SK-N-SH (cell line): ENCODE measurements at regions not wholly inside any gene's neighbourhood (a gene's known extent, or its start where the extent isn't known, plus 50 kb on each side); places are given as distances from the start of the nearest gene placed in this dataset.
"Not testable (repeated sequence)": the region's sequence is repeated elsewhere in the genome, so short reads cannot be mapped to it uniquely, and the experiment has no call there.

Experiments used
- CTCF ChIA-PET: fragments of 300-600, 350-600 bp; formaldehyde crosslinking; extraction: SDS; loops from one replicate; lab custom pipeline; 2021; lab: Yijun Ruan, JAX
- POLR2A ChIA-PET: fragments of 350-600 bp; sonication (Branson Sonifier 250); formaldehyde crosslinking; extraction: SDS; loops from one replicate; lab custom pipeline; 2020; ENCODE audit warnings: antibody characterized with exemption, inconsistent platforms; lab: Yijun Ruan, JAX
- DNase-seq: peaks from one replicate; pipeline ENCODE4 v3.0.0; 2012
- H2AFZ ChIP-seq: fragments of 200-600 bp; sonication (generic); 2 replicates; pipeline ENCODE4 v1.8.1; 2016; ENCODE audit warnings: antibody characterized with exemption, mild to moderate bottlenecking, low read depth
- H3F3A ChIP-seq: fragments of 200-600 bp; sonication (generic); replicated peaks from 2 replicates; pipeline ENCODE3; 2016; ENCODE audit warnings: antibody characterized with exemption, mild to moderate bottlenecking; ENCODE audit not compliant: insufficient read depth
- H3K27ac ChIP-seq, 2 experiments: fragments of 200-500 bp in 1 of 2; fragments of 200-600 bp in 1 of 2; sonication (Bioruptor generic) in 1 of 2; sonication (generic), shearing (Covaris generic) in 1 of 2; 2 replicates each; pipeline versions ENCODE4 v1.5.1 to v1.6.1; 2014 to 2016; ENCODE audit warnings: low read depth in 2 of 2, inconsistent platforms in 1 of 2, low read length in 1 of 2, mild to moderate bottlenecking in 1 of 2, mixed read lengths in 1 of 2
- H3K27me3 ChIP-seq: fragments of 200-600 bp; sonication (generic), shearing (Covaris generic); 2 replicates; pipeline ENCODE4 v1.6.1; 2016; ENCODE audit warnings: mixed run types; ENCODE audit not compliant: insufficient read depth
- H3K36me3 ChIP-seq, 2 experiments: fragments of 200-500 bp in 1 of 2; fragments of 200-600 bp in 1 of 2; sonication (Bioruptor generic) in 1 of 2; sonication (generic) in 1 of 2; replicated peaks in 1 of 2; 2 replicates each; pipeline versions ENCODE3 to v1.5.1; 2014 to 2016; ENCODE audit warnings: low read length in 1 of 2, mild to moderate bottlenecking in 1 of 2; ENCODE audit not compliant: insufficient read depth in 2 of 2, control insufficient read depth in 1 of 2
- H3K4me1 ChIP-seq, 2 experiments: fragments of 200-500 bp in 1 of 2; fragments of 200-600 bp in 1 of 2; sonication (Bioruptor generic) in 1 of 2; sonication (generic), shearing (Covaris generic) in 1 of 2; 2 replicates each; pipeline versions ENCODE4 v1.5.1 to v1.6.1; 2014 to 2016; ENCODE audit warnings: low read depth in 1 of 2, low read length in 1 of 2, mixed run types in 1 of 2; ENCODE audit not compliant: insufficient read depth in 2 of 2, control insufficient read depth in 1 of 2
- H3K4me2 ChIP-seq: fragments of 200-600 bp; sonication (generic), shearing (Covaris generic); 2 replicates; pipeline ENCODE4 v1.6.1; 2017; ENCODE audit warnings: mixed run types
- H3K4me3 ChIP-seq, 2 experiments: fragments of 200-500 bp in 1 of 2; fragments of 200-600 bp in 1 of 2; sonication (Bioruptor generic) in 1 of 2; sonication (generic), shearing (Covaris generic) in 1 of 2; 2 replicates each; pipeline versions ENCODE4 v1.5.1 to v1.8.1; 2014 to 2016; ENCODE audit warnings: low read depth in 2 of 2, inconsistent platforms in 1 of 2, low read length in 1 of 2, mild to moderate bottlenecking in 1 of 2, mixed read lengths in 1 of 2, moderate library complexity in 1 of 2
- H3K79me2 ChIP-seq: fragments of 200-600 bp; sonication (generic); 2 replicates; pipeline ENCODE4 v1.8.1; 2017; ENCODE audit warnings: mild to moderate bottlenecking; ENCODE audit not compliant: insufficient read depth
- H3K9ac ChIP-seq: fragments of 200-600 bp; sonication (generic); 2 replicates; pipeline ENCODE4 v1.6.1; 2017; ENCODE audit warnings: mixed run types
- H3K9me2 ChIP-seq: fragments of 200-600 bp; sonication (generic); 2 replicates; pipeline ENCODE4 v1.6.1; 2017; ENCODE audit warnings: mixed run types
- H3K9me3 ChIP-seq: fragments of 200-600 bp; sonication (generic); 2 replicates; pipeline ENCODE4 v1.6.1; 2017; ENCODE audit warnings: mixed run types, mild to moderate bottlenecking, moderate library complexity
- H4K20me1 ChIP-seq: fragments of 200-600 bp; sonication (generic); 2 replicates; pipeline ENCODE4 v1.6.1; 2017; ENCODE audit warnings: mild to moderate bottlenecking, mixed run types; ENCODE audit not compliant: insufficient read depth
- ELF1 ChIP-seq: IDR thresholded peaks from 2 replicates; pipeline ENCODE4 v1.4.0; 2012
- FOXJ3 ChIP-seq: sonication (generic); formaldehyde crosslinking; IDR thresholded peaks from 2 replicates; pipeline ENCODE4 v1.5.1; 2020; ENCODE audit warnings: mild to moderate bottlenecking, missing genetic modification reagents
- GATA2 ChIP-seq: sonication (generic); formaldehyde crosslinking; IDR thresholded peaks from 2 replicates; pipeline ENCODE4 v1.5.0; 2020; ENCODE audit warnings: mild to moderate bottlenecking, missing genetic modification reagents
- MAX ChIP-seq: IDR thresholded peaks from 2 replicates; pipeline ENCODE4 v1.4.0; 2012; ENCODE audit warnings: low read depth
- PBX3 ChIP-seq: IDR thresholded peaks from 2 replicates; pipeline ENCODE4; 2012
- RAD21 ChIP-seq: IDR thresholded peaks from 2 replicates; pipeline ENCODE4 v1.6.1; 2012; ENCODE audit warnings: mild to moderate bottlenecking, low read length
- SMC3 ChIP-seq: IDR thresholded peaks from 2 replicates; pipeline ENCODE4 v1.6.1; 2012; ENCODE audit warnings: low read depth, low read length, improper control_type of control experiment
- TEAD4 ChIP-seq: IDR thresholded peaks from 2 replicates; pipeline ENCODE4 v1.4.0; 2012; ENCODE audit warnings: mild to moderate bottlenecking, borderline replicate concordance; ENCODE audit not compliant: insufficient read depth
- USF2 ChIP-seq: fragments of 150-350 bp; IDR thresholded peaks from 2 replicates; pipeline ENCODE4 v1.6.1; 2017; ENCODE audit warnings: antibody characterized with exemption, low read length, low read depth, borderline replicate concordance
- ZBTB33 ChIP-seq: IDR thresholded peaks from 2 replicates; pipeline ENCODE4 v1.4.0; 2012; ENCODE audit warnings: low read depth, borderline replicate concordance
- WGBS: methylation state at CpG from one replicate; pipeline ENCODE4 v1.1.6; 2017; ENCODE audit warnings: low lambda C conversion rate; 5-methylcytosine and 5-hydroxymethylcytosine counted together

GRCh38 chr5:9726931-9727330 lies 96.8 kb upstream of the TAS2R1 start:
- ChIA-PET POLR2A (no interaction called here), CTCF (no interaction called here)
- no peak for DNase-seq
- H3K27me3 ChIP-seq = no peaks in the 10 kb centered on the region
- H3K36me3 ChIP-seq = no peaks in the 10 kb centered on the region
- H3K4me1 ChIP-seq = no peaks in the 10 kb centered on the region
- no peaks in the 10 kb centered on the region for H3K9me3 ChIP-seq
- H3K79me2 ChIP-seq = no peaks in the 10 kb centered on the region
- H3F3A ChIP-seq = no peaks in the 10 kb centered on the region
- H2AFZ ChIP-seq = no peak overlapping the region
- H3K4me3 ChIP-seq = no peak overlapping the region
- H3K4me2 ChIP-seq = no peak overlapping the region
- no peaks in the 10 kb centered on the region for H3K9me2 ChIP-seq
- 23% methylated on average over 2 of the region's 2 CpGs for WGBS
- H3K27ac ChIP-seq = no peak overlapping the region
- H4K20me1 ChIP-seq = no peaks in the 10 kb centered on the region
- no peak overlapping the region for H3K9ac ChIP-seq
- TF ChIP-seq TEAD4 (no peak), PBX3 (no peak), USF2 (no peak), GATA2 (CRISPR knock-in tag) (no peak), MAX (no peak), SMC3 (no peak), RAD21 (no peak)

GRCh38 chr5:9725265-9725664 lies 95.1 kb upstream of the TAS2R1 start:
- H3F3A ChIP-seq, DNase-seq, H4K20me1 ChIP-seq, H3K27ac ChIP-seq, H3K9me3 ChIP-seq, H3K4me1 ChIP-seq, CTCF ChIA-PET, H3K79me2 ChIP-seq, H3K36me3 ChIP-seq, H3K9me2 ChIP-seq, H3K4me3 ChIP-seq, H3K9ac ChIP-seq, H3K4me2 ChIP-seq, POLR2A ChIA-PET, H2AFZ ChIP-seq, H3K27me3 ChIP-seq: not testable (repeated sequence)
- 80% methylated on average over 1 of the region's 28 CpGs for whole genome bisulfite sequencing

- no peak overlapping the region for H3K27ac ChIP-seq
- POLR2A ChIA-PET = no interaction called here
- H3K9ac ChIP-seq = no peak overlapping the region
Observed at GRCh38 chr5:9724707-9725106, 94.6 kb upstream of the TAS2R1 start.

More at GRCh38 chr5:9724707-9725106, 94.6 kb upstream of the TAS2R1 start:
- no peaks in the 10 kb centered on the region for H3K36me3 ChIP-seq
- no peaks in the 10 kb centered on the region for H3K4me1 ChIP-seq
- no peaks in the 10 kb centered on the region for H3K9me3 ChIP-seq
- H3K9me2 ChIP-seq = no peaks in the 10 kb centered on the region
- no peak overlapping the region for H2AFZ ChIP-seq
- TF ChIP-seq ELF1 (no peak), FOXJ3 (CRISPR knock-in tag) (no peak), ZBTB33 (no peak)
- H3K79me2 ChIP-seq = no peaks in the 10 kb centered on the region
- no peaks in the 10 kb centered on the region for H3F3A ChIP-seq
- no peaks in the 10 kb centered on the region for H3K27me3 ChIP-seq
- no peak overlapping the region for H3K4me2 ChIP-seq
- CTCF ChIA-PET = no interaction called here
- H3K4me3 ChIP-seq = no peak overlapping the region
- 38% methylated on average over 2 of the region's 2 CpGs for WGBS
- no peak for DNase-seq
- H4K20me1 ChIP-seq = no peaks in the 10 kb centered on the region
